ENCODE measurements at regions not wholly inside any gene's neighbourhood (a gene's known extent, or its start where the extent isn't known, plus 50 kb on each side); places are given as distances from the start of the nearest gene placed in this dataset.

GRCh38 chr1:116211294-116211693 is 100.1 kb downstream of the MAB21L3 start:
- TF ChIP-seq, protein P1, sequence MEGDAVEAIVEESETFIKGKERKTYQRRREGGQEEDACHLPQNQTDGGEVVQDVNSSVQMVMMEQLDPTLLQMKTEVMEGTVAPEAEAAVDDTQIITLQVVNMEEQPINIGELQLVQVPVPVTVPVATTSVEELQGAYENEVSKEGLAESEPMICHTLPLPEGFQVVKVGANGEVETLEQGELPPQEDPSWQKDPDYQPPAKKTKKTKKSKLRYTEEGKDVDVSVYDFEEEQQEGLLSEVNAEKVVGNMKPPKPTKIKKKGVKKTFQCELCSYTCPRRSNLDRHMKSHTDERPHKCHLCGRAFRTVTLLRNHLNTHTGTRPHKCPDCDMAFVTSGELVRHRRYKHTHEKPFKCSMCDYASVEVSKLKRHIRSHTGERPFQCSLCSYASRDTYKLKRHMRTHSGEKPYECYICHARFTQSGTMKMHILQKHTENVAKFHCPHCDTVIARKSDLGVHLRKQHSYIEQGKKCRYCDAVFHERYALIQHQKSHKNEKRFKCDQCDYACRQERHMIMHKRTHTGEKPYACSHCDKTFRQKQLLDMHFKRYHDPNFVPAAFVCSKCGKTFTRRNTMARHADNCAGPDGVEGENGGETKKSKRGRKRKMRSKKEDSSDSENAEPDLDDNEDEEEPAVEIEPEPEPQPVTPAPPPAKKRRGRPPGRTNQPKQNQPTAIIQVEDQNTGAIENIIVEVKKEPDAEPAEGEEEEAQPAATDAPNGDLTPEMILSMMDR (IDR thresholded peaks at IDR 0.05; ENCODE audit: extremely low read depth, insufficient read depth, missing control alignments): no peak
- no peak for DNase-seq (ENCODE audit: low spot score)
- in situ Hi-C loops (cut with MboI; ENCODE audit: low pct_unique_long_range_greater_than_20kb, low sequenced_read_pairs, unreplicated experiment): no loop called here

DNA sequence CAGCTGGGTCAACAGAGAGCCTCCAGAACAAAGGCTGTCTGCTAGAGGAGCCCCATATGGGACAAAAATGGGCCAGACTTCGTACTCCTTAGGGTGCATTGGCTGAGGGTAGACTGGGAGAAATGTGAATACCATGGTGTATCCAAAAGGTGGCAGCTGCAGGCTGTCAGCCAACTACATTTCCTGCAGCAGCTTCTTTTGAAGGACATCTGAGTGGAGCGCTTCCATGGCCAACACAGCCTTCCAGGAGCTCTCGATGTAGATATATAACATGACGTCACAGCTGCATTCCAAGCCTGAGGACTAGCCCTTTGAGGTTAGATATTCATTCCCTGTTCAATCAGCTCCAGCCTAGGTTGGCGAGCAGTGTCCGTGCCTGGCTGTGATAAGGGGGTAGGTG is 107.7 kb downstream of the MAB21L3 start:
- TF ChIP-seq, protein P1 (IDR thresholded peaks at IDR 0.05; ENCODE audit: extremely low read depth, insufficient read depth, missing control alignments): no peak
- no peak for DNase-seq (ENCODE audit: low spot score)
- in situ Hi-C loops (cut with MboI; ENCODE audit: low pct_unique_long_range_greater_than_20kb, low sequenced_read_pairs, unreplicated experiment): no loop called here

GRCh38 chr1:116219651-116220434 is 108.6 kb downstream of the MAB21L3 start:
- TF ChIP-seq, protein P1 (IDR thresholded peaks at IDR 0.05; ENCODE audit: extremely low read depth, insufficient read depth, missing control alignments): no peak
- in situ Hi-C loops (cut with MboI; ENCODE audit: low pct_unique_long_range_greater_than_20kb, low sequenced_read_pairs, unreplicated experiment): no loop called here
- DNase-seq (ENCODE audit: low spot score): no peak

GRCh38 chr1:116224111-116224510 is 112.9 kb downstream of the MAB21L3 start:
- in situ Hi-C loops (cut with MboI; ENCODE audit: low pct_unique_long_range_greater_than_20kb, low sequenced_read_pairs, unreplicated experiment): no loop called here
- TF ChIP-seq, protein P1 (IDR thresholded peaks at IDR 0.05; ENCODE audit: extremely low read depth, insufficient read depth, missing control alignments): no peak
- DNase-seq (ENCODE audit: low spot score): no peak

GRCh38 chr1:116224561-116224960 is 113.4 kb downstream of the MAB21L3 start:
- in situ Hi-C loops (cut with MboI; ENCODE audit: low pct_unique_long_range_greater_than_20kb, low sequenced_read_pairs, unreplicated experiment): no loop called here
- TF ChIP-seq, protein P1 (IDR thresholded peaks at IDR 0.05; ENCODE audit: extremely low read depth, insufficient read depth, missing control alignments): no peak
- no peak for DNase-seq (ENCODE audit: low spot score)

GRCh38 chr1:116226017-116226416 is 114.8 kb downstream of the MAB21L3 start:
- DNase-seq (ENCODE audit: low spot score): peak; percentile 12
- TF ChIP-seq, protein P1 (IDR thresholded peaks at IDR 0.05; ENCODE audit: extremely low read depth, insufficient read depth, missing control alignments): no peak
- in situ Hi-C loops (cut with MboI; ENCODE audit: low pct_unique_long_range_greater_than_20kb, low sequenced_read_pairs, unreplicated experiment): no loop called here
